ENCODE measurements at regions not wholly inside any gene's neighbourhood (a gene's known extent, or its start where the extent isn't known, plus 50 kb on each side); places are given as distances from the start of the nearest gene placed in this dataset.
A peak's percentile ranks its signal among the peaks of the same experiment; 100 is the strongest.
"Not testable (repeated sequence)": the region's sequence is repeated elsewhere in the genome, so short reads cannot be mapped to it uniquely, and the experiment has no call there.

DNA sequence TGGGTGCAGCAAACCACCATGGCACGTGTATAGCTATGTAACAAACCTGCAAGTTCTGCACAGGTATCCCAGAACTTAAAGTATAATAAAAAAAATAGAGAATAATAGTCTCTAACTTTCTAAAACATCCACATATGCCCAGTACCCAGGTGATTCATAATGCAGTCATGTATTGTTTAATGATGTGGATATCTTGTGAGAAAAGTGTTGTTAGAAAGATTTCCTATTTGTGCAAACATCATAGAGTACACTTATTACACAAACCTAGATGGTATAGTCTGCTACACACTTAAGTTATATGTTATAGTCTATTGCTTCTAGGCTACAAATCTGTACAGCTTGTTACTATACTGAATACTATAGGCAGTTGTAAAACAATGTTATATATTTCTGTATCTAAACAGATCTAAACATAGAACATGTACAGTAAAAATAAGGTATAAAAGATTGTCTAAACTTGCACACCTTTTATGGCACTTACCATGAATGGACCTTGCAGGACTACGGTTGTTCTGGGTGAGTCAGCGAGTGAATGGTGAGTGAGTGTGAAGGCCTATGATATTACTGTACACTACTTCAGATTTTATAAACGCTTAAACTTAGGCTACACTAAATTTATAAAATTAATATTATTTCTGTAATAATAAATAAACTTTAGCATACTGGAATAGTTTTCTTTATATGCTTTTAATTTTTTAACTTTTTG is 232.2 kb upstream of the SLIT2 start:
- DNase-seq (ENCODE audit: low spot score): peak; percentile 20
- no peak overlapping the region for H3K27ac ChIP-seq
- POLR2A ChIA-PET (ENCODE audit: low non-redundant PET): no interaction called here
- no peak for TF ChIP-seq CTCF (conservative IDR thresholded peaks at IDR 0.05; ENCODE audit: low read depth)
- CTCF ChIA-PET: interaction anchor here (0.6 kb wide), 1 partner anchor 536 kb away, joined by 3 read pairs; no protein-coding TSS in a partner anchor

GRCh38 chr4:20017777-20018115 is 234.0 kb upstream of the SLIT2 start:
- DNase-seq (ENCODE audit: low spot score): no peak
- H3K27ac ChIP-seq: no peak overlapping the region
- ChIA-PET POLR2A (ENCODE audit: low non-redundant PET) (no interaction called here), CTCF (interaction anchor here (0.5 kb wide), 1 partner anchor 520 kb away, joined by 4 read pairs; no protein-coding TSS in a partner anchor)
- no peak for TF ChIP-seq CTCF (conservative IDR thresholded peaks at IDR 0.05; ENCODE audit: low read depth)

- CTCF ChIA-PET: no interaction called here
- no peak for TF ChIP-seq CTCF (conservative IDR thresholded peaks at IDR 0.05; ENCODE audit: low read depth)
- no peak overlapping the region for H3K27ac ChIP-seq
- no peak for DNase-seq (ENCODE audit: low spot score)
- POLR2A ChIA-PET (ENCODE audit: low non-redundant PET): no interaction called here
These were observed 234.5 kb upstream of the SLIT2 start for GRCh38 chr4:20017070-20017776.

DNA sequence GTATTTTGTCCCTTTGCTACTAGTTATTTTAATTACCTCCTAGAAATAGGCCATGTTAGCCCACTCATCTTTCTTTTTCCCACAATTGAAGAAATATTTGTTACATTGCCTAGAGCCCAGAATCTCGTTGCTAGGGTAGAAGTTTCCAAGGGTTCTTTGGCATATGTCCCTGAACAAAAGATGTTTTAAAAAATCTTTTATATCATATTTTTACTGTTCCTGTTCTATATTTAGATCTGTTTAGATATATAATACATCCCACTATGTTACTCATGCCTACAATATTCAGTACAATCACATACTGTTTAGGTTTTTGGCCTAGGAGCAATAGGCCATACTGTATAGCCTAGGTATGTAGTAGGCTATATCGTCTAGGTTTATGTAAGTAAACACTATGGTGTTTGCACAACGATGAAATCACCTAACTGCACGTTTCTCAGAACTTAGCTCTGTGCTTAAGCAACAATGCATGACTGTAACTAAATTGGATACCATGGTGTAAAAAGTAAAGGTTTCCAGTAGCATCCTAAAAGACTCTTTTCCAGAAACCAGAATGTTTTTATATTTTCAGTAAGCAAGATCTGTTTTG is 236.0 kb upstream of the SLIT2 start:
- ChIA-PET POLR2A (ENCODE audit: low non-redundant PET) (no interaction called here), CTCF (no interaction called here)
- H3K27ac ChIP-seq: no peak overlapping the region
- no peak for DNase-seq (ENCODE audit: low spot score)
- no peak for TF ChIP-seq CTCF (conservative IDR thresholded peaks at IDR 0.05; ENCODE audit: low read depth)

GRCh38 chr4:20003836-20004558 is 247.7 kb upstream of the SLIT2 start:
- POLR2A ChIA-PET (ENCODE audit: low non-redundant PET); H3K27ac ChIP-seq; CTCF ChIA-PET; DNase-seq (ENCODE audit: low spot score): not testable (repeated sequence)

- no peak overlapping the region for H3K27ac ChIP-seq
- TF ChIP-seq CTCF (conservative IDR thresholded peaks at IDR 0.05; ENCODE audit: low read depth): no peak
- no peak for DNase-seq (ENCODE audit: low spot score)
- ChIA-PET CTCF (no interaction called here), POLR2A (ENCODE audit: low non-redundant PET) (no interaction called here)
These were observed 251.8 kb upstream of the SLIT2 start for GRCh38 chr4:19999775-20000414.
